NCI-H2196 treated with DMSO at 0.1 percent for 48 hours (cell line): ENCODE measurements at regions not wholly inside any gene's neighbourhood (a gene's known extent, or its start where the extent isn't known, plus 50 kb on each side); places are given as distances from the start of the nearest gene placed in this dataset.
"Not testable (repeated sequence)": the region's sequence is repeated elsewhere in the genome, so short reads cannot be mapped to it uniquely, and the experiment has no call there.

Experiments
- DNase-seq: peaks from one replicate; lab custom pipeline; 2025; ENCODE audit not compliant: unreplicated experiment; lab: John Stamatoyannopoulos, UW

DNA sequence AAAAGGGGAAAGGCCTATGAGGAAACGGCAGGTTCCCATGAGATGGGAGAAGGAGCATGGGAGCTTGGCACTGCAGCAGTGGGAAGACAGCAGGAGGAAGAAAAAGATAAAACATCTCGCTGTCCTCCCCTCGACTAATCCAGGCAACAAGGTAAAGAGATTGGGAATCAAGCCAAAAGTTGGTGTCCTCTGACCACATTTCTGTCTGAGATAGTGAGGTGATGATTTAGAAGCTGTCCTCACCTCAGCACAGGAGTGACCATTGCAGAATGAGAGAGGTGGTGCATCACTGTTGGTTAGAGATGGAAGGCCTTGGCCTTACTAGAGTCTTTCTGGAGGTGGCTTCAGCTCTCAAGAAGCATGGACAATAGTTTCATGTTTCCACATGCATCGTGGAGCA, 226.6 kb upstream of the CCDC54 start:
- no peak for DNase-seq

DNA sequence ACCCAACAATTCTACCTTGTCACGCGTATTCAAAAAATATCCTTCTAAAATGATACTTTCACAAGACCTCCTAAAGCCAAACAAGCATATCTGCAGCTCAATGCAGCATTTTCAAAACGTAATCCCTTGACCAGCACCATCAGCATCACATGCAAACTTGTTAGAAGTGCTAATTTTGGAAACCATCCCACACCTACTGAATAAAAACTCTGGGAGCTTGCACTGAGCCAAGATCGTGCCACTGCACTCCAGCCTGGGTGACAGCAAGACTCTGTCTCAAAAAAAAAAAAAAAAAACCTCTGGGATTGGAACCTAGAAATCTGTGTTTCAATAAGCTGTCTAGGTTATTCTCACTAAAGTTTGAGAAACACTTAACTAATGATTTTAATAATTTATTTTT, 223.3 kb upstream of the CCDC54 start:
- DNase-seq: no peak

DNA sequence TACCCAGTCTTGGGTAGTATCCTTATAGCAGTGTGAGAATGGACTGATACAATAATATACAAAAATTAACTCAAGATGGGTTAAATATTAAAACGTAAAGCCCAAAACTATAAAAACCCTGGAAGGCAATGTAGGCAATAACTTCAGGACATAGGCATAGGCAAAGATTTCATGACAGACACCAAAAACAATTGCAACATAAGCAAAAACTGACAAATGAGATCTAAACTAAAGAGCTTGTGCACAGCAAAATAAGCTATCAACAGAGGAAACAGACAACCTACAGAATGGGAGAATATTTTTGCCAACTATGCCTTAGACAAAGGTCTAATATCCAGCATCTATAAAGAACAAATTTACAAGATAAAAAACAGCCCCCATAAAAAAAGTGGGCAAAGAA, 204.8 kb upstream of the CCDC54 start:
- no peak for DNase-seq

DNA sequence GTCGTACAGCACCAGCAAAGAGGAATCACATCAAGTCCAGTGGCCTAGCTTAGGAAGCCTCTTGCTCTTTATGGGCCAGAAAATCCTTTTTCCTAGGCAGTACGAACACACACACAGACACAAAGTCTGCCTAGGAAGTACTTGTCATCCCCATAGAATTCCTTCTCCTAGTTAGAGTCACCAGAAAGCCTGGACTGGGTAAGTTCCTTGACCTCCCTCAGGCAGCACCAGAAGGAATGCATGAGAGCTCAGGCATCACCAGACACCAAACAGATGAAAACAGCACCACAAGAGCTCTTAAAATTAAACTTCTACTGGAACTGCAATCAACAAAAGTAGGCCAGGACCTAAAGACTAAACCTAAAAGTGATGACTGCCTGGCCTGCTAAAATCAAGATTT, 192.9 kb upstream of the CCDC54 start:
- DNase-seq: no peak

DNA sequence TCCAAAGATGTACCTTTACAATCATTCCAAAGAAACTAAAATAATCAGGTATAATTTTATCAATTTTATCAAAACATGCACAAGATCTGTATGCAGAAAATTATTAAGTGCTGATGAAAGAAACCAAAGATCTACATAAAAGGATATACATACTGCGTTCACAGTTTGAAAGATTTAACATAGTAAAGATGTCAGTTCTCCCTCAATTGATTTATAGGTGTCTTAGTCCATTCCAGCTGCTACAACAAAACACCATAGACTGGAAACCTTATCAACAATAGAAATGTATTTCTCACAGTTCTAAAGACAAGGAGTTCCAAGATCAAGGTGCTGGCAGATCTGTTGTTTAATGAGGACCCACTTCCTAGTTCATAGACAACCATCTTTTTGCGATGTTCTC, 189.0 kb upstream of the CCDC54 start:
- no peak for DNase-seq

GRCh38 chr3:107189158-107189791, 188.0 kb upstream of the CCDC54 start:
- no peak for DNase-seq

DNA sequence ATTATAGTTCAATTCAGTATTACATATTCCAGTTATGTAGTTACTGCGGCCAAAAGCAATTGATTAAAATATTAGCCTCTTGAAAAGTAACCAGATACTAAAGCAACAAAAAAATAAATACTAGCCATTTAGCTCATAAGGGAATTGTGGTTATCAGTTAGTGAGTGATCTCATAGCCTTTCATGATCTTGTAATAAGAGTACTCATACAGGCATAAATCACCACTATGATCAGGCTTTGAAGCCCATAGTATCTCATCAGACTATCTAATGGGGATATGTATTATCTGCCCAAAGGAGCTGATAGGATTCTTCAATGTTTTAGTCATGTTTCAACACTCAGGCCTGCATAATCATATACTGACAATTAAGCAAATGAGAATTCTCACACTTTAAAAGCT, 184.1 kb upstream of the CCDC54 start:
- no peak for DNase-seq

GRCh38 chr3:107198581-107199181, 178.6 kb upstream of the CCDC54 start:
- no peak for DNase-seq

- no peak for DNase-seq
Observed at GRCh38 chr3:107201146-107201545, 176.1 kb upstream of the CCDC54 start.

GRCh38 chr3:107202885-107203284, 174.4 kb upstream of the CCDC54 start:
- not testable (repeated sequence) for DNase-seq

DNA sequence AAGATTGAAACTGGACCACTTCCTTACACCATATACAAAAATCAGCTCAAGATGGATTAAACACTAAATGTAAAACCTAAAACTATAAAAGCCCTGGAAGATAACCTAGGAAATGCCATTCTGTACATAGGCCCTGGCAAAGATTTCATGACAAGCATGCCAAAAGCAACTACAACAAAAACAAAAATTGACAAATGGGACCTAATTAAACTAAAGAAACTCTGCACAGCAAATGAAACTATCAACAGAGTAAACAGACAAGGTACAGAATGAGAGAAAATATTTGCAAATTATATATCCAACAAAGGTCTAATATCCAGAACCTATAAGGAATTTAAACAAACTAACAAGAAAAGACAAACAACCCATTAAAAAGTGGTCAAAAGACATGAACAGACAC, 173.1 kb upstream of the CCDC54 start:
- no peak for DNase-seq

DNA sequence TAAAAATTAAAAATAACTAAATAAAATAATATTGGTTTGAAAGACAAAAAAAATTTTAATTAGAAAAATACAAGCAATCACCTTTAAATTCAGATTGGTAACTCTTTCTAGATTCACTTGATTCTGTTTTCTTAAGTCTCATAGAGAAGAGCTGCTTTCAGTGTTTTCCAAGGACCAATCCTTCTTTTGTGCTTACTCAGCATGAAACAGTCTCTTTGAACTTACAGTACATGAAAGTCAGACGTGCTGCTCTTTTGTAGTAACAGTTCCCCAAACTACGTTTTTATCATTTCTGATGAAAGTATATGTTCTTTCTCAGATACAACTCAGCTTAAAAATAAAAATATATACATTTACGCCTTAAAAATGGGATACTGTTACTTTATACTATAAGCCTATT, 171.9 kb upstream of the CCDC54 start:
- DNase-seq: no peak

- DNase-seq: no peak
Observed at GRCh38 chr3:107206141-107206540, 171.1 kb upstream of the CCDC54 start.

- DNase-seq: no peak
Observed at GRCh38 chr3:107206945-107207344, 170.3 kb upstream of the CCDC54 start.

DNA sequence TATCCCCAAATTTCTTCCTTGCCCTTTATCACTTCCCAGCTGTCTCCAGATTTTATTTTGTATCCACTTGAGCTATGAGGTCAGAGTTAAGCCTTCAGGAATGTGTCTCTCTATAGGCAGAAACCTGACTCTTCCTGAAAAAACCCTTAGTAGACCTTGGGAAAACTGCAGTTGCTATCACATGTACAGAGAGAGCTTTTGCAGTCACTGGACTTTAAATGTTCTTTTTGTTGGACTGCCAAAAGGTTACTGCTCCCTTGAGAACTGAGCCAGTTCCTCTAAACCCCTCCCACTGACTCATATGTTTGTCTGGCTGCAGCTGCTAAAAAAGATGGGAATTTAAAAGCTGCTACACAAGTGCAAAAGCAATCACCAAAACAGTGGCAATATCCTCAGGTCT, 169.1 kb upstream of the CCDC54 start:
- DNase-seq: no peak

- no peak for DNase-seq
Observed at GRCh38 chr3:107208796-107209195, 168.4 kb upstream of the CCDC54 start.

GRCh38 chr3:107209302-107209990, 167.8 kb upstream of the CCDC54 start:
- no peak for DNase-seq

DNA sequence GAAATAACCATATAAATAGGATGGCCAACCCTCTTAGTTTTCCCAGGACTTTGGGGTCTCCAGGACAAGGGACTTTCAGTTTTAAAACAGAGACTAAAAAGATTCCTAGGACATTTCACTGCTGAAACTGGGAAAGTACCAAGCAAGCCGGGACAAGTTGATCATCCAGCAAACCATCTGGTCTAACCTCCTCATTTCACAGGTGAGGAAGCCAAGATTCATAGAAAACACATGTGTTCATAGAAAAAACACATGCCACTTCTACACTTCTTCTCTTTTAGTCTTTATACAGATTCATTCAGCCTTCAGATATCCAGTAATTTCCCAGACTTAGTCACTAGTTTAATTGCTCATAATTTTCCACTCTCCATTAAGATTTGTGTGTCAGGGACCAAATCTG, 165.6 kb upstream of the CCDC54 start:
- DNase-seq: no peak

- no peak for DNase-seq
Observed at GRCh38 chr3:107212618-107213017, 164.6 kb upstream of the CCDC54 start.

DNA sequence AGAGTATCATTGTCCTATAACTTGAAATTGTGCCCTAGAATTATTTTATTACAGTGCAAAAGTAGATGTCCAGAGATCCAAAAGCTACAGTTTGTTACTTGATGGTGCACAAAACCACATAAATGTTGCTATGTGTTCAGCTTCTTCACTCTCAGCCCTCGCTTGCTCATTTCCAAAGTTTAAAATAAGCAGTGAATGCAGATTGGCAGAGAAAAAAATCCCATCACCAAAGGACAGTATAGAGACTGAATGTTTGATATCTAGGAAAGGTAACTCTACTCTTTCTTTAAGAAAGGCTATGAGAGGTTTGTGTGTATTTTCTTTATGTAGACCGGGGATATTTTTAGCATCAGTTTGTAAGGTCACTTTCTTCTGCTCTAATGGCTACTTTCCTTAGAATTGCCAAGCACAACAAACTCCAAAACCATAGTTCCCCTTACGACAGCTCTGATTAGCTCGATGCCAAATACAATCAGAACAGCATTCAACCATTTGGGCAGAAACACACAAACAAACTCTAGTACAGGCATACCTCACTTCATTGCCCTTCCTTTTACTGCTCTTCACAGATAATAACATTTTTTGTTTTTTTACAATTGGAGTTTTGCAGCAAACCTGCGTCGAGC, 164.1 kb upstream of the CCDC54 start:
- no peak for DNase-seq

DNA sequence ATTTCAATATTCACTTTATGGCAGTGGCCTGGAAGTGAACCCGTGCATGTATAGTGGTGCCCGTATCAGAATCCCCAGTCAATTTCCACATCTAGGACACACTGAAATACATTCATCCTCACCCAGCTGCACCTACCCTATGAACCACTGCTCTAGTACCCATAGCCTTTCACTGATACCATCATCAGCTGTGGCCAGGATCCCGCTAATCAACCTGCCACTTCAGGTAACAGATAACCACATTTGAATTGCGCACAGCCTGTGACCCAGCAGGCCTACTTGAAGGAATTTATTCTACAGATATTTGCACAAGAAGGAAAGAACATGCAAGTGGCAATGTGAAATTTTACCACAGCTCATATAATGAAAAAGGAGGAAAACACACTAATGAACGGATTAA, 161.0 kb upstream of the CCDC54 start:
- DNase-seq: no peak

DNA sequence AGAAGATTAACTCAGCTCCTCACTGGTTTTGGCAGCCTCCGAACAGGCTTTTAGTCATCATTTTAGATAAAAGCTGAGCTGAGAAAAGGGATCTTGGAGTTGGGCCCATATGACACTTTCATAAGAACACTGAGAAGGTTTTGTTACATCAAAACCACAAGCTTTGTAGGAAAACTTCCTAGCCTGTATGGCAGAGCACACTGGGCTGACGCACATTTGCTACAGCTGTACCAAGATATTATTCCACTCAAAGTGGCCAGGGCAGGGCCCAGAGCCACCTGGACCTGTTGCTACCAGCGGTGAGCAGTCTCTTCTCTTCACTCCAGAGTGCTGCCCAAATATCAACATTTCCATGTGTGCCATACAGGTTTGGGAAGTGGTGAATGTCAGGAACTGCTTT, 160.5 kb upstream of the CCDC54 start:
- DNase-seq: no peak
